WTC11 (cell line): ENCODE measurements at regions not wholly inside any gene's neighbourhood (a gene's known extent, or its start where the extent isn't known, plus 50 kb on each side); places are given as distances from the start of the nearest gene placed in this dataset.

Experiments used
- ATAC-seq: fragments of 200-7000 bp; cut with Tn5 transposase; 2 replicates; pipeline ENCODE4 v1.10.0; 2021; ENCODE audit warnings: mild to moderate bottlenecking, moderate library complexity
- CTCF ChIA-PET: fragments of 300-600 bp; sonication (Branson Sonifier 250); formaldehyde crosslinking; loops from one replicate; lab custom pipeline; 2021; ENCODE audit warnings: antibody characterized with exemption; lab: Charles Lee
- POLR2A ChIA-PET: fragments of 350-600 bp; sonication (Branson Sonifier 250); formaldehyde crosslinking; loops from one replicate; lab custom pipeline; 2021; ENCODE audit warnings: antibody characterized with exemption; lab: Charles Lee
- DNase-seq: peaks from one replicate; pipeline ENCODE4 v3.0.0; 2021; ENCODE audit warnings: low spot score
- H3K27ac Mint-ChIP-seq: 2 replicates; pipeline ENCODE4 v1.8.0; 2021; ENCODE audit warnings: mixed read lengths
- H3K27me3 Mint-ChIP-seq: 2 replicates; pipeline ENCODE4 v1.8.0; 2021; ENCODE audit warnings: low read depth, mild to moderate bottlenecking, moderate library complexity, mixed read lengths
- H3K36me3 Mint-ChIP-seq: 2 replicates; pipeline ENCODE4 v1.8.0; 2021; ENCODE audit warnings: mixed read lengths
- H3K4me1 Mint-ChIP-seq: 2 replicates; pipeline ENCODE4 v1.8.0; 2022; ENCODE audit warnings: mixed read lengths
- H3K4me3 Mint-ChIP-seq: 2 replicates; pipeline ENCODE4 v1.8.0; 2021; ENCODE audit warnings: mild to moderate bottlenecking, moderate library complexity, mixed read lengths
- H3K9me3 Mint-ChIP-seq: 2 replicates; pipeline ENCODE4 v1.8.0; 2021; ENCODE audit warnings: mixed read lengths
- ATF1 ChIP-seq: sonication (generic); formaldehyde crosslinking; IDR thresholded peaks from 2 replicates; pipeline ENCODE4 v1.8.1; 2023; ENCODE audit warnings: mild to moderate bottlenecking, moderate library complexity, missing genetic modification reagents
- ATF3 ChIP-seq: sonication (generic); formaldehyde crosslinking; conservative IDR thresholded peaks from 2 replicates; pipeline ENCODE4 v1.8.1; 2022; ENCODE audit warnings: mild to moderate bottlenecking, missing genetic modification reagents
- CBFB ChIP-seq: sonication (generic); formaldehyde crosslinking; IDR thresholded peaks from 2 replicates; pipeline ENCODE4 v1.8.1; 2022; ENCODE audit warnings: mild to moderate bottlenecking, low read depth, missing genetic modification reagents
- CDX4 ChIP-seq: fragments of 250-450 bp; sonication (Bioruptor Pico); IDR thresholded peaks from 2 replicates; pipeline ENCODE4 v1.9.0; 2021; ENCODE audit warnings: moderate library complexity, mild to moderate bottlenecking, inconsistent platforms, borderline replicate concordance
- CREM ChIP-seq: sonication (generic); formaldehyde crosslinking; IDR thresholded peaks from 2 replicates; pipeline ENCODE4 v1.8.1; 2022; ENCODE audit warnings: mild to moderate bottlenecking, missing genetic modification reagents, moderate library complexity
- FOXP1 ChIP-seq: sonication (generic); formaldehyde crosslinking; IDR thresholded peaks from 2 replicates; pipeline ENCODE4 v1.8.0; 2022; ENCODE audit warnings: missing genetic modification reagents, mild to moderate bottlenecking, moderate library complexity, borderline replicate concordance
- HMGA2 ChIP-seq: fragments of 250-450 bp; sonication (Bioruptor Pico); IDR thresholded peaks from 2 replicates; pipeline ENCODE4 v1.4.0; 2021; ENCODE audit warnings: mild to moderate bottlenecking, moderate library complexity
- IRF2 ChIP-seq: sonication (generic); formaldehyde crosslinking; IDR thresholded peaks from 2 replicates; pipeline ENCODE4 v1.8.0; 2022; ENCODE audit warnings: low read depth, missing genetic modification reagents, borderline replicate concordance
- JUN ChIP-seq: sonication (generic); formaldehyde crosslinking; IDR thresholded peaks from 2 replicates; pipeline ENCODE4 v1.8.0; 2023; ENCODE audit warnings: mild to moderate bottlenecking, missing genetic modification reagents
- MYBL2 ChIP-seq: sonication (generic); formaldehyde crosslinking; IDR thresholded peaks from 2 replicates; pipeline ENCODE4 v1.8.1; 2023; ENCODE audit warnings: mild to moderate bottlenecking, moderate library complexity, missing genetic modification reagents
- NR3C1 ChIP-seq: sonication (generic); formaldehyde crosslinking; conservative IDR thresholded peaks from 2 replicates; pipeline ENCODE4 v1.8.1; 2023; ENCODE audit warnings: low read depth, mild to moderate bottlenecking, missing genetic modification reagents
- TCF7 ChIP-seq: sonication (generic); formaldehyde crosslinking; IDR thresholded peaks from 2 replicates; pipeline ENCODE4 v1.8.0; 2022; ENCODE audit warnings: mild to moderate bottlenecking, low read depth, missing genetic modification reagents, moderate library complexity
- TEAD4 ChIP-seq: sonication (generic); formaldehyde crosslinking; IDR thresholded peaks from 2 replicates; pipeline ENCODE4 v1.8.0; 2022; ENCODE audit warnings: mild to moderate bottlenecking, missing genetic modification reagents
- ZBTB21 ChIP-seq: sonication (generic); formaldehyde crosslinking; IDR thresholded peaks from 2 replicates; pipeline ENCODE4 v1.8.1; 2023; ENCODE audit warnings: mild to moderate bottlenecking, missing genetic modification reagents, borderline replicate concordance
- ZNF138 ChIP-seq: sonication (generic); formaldehyde crosslinking; conservative IDR thresholded peaks from 2 replicates; pipeline ENCODE4 v1.8.1; 2022; ENCODE audit warnings: mild to moderate bottlenecking, moderate library complexity, missing genetic modification reagents
- ZNF219 ChIP-seq: sonication (generic); formaldehyde crosslinking; IDR thresholded peaks from 2 replicates; pipeline ENCODE4 v1.8.0; 2023; ENCODE audit warnings: missing genetic modification reagents, mild to moderate bottlenecking, borderline replicate concordance
- ZNF232 ChIP-seq: sonication (generic); formaldehyde crosslinking; IDR thresholded peaks from 2 replicates; pipeline ENCODE4 v1.8.0; 2022; ENCODE audit warnings: mild to moderate bottlenecking, missing genetic modification reagents
- ZNF396 ChIP-seq: fragments of 250-450 bp; sonication (Bioruptor Pico); IDR thresholded peaks from 2 replicates; pipeline ENCODE4 v1.8.0; 2021; ENCODE audit warnings: mild to moderate bottlenecking, moderate library complexity, borderline replicate concordance
- ZNF423 ChIP-seq: fragments of 250-450 bp; sonication (Bioruptor Pico); IDR thresholded peaks from 2 replicates; pipeline ENCODE4 v2.1.2; 2022; ENCODE audit warnings: mild to moderate bottlenecking, moderate library complexity
- ZNF671 ChIP-seq: fragments of 250-450 bp; sonication (Bioruptor Pico); IDR thresholded peaks from 2 replicates; pipeline ENCODE4 v1.8.0; 2021; ENCODE audit warnings: mild to moderate bottlenecking
- TF ChIP-seq, protein P1 (sequence below): sonication (generic); formaldehyde crosslinking; IDR thresholded peaks from 2 replicates; pipeline ENCODE4 v1.8.1; 2022; ENCODE audit warnings: low read depth, missing genetic modification reagents, borderline replicate concordance
- TF ChIP-seq, protein P2 (sequence below): sonication (generic); formaldehyde crosslinking; IDR thresholded peaks from 2 replicates; pipeline ENCODE4 v1.8.1; 2022; ENCODE audit warnings: mild to moderate bottlenecking, moderate library complexity, missing genetic modification reagents
- TF ChIP-seq, protein P3 (sequence below): sonication (generic); formaldehyde crosslinking; IDR thresholded peaks from 2 replicates; pipeline ENCODE4 v1.8.0; 2022; ENCODE audit warnings: mild to moderate bottlenecking, missing genetic modification reagents
- TF ChIP-seq, protein P4 (sequence below): sonication (generic); formaldehyde crosslinking; IDR thresholded peaks from 2 replicates; pipeline ENCODE4 v1.8.1; 2022; ENCODE audit warnings: low read depth, mild to moderate bottlenecking, moderate library complexity, missing genetic modification reagents, borderline replicate concordance
- TF ChIP-seq, protein P5 (sequence below): fragments of 250-450 bp; sonication (Bioruptor Pico); IDR thresholded peaks from 2 replicates; pipeline ENCODE4 v1.9.0; 2021; ENCODE audit warnings: mild to moderate bottlenecking, borderline replicate concordance

DNA sequence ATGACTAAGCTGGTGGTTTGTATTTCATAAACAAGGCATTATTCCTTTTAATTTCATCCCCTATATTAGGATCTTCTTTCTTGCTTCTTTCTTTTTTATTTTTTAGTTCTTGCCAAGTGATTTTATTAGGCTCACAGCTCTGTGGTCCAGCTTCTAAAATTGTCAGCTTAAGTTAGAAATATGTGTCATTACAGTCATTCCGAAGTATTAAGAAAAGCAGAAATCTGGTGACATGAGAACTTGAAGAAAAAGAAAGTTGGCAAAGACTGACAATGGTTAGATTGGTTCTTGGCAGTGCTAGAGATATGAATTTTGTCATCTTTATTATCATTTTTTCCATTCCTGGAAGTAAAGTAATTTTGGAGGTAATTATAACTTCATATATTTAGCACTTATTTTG is 166.5 kb upstream of the PRR16 start (continued):
- TF ChIP-seq CREM (CRISPR knock-in tag) = no peak

- H3K36me3 Mint-ChIP-seq = no peaks in the 10 kb centered on the region
- no peaks in the 10 kb centered on the region for H3K9me3 Mint-ChIP-seq
- DNase-seq = no peak
- H3K27ac Mint-ChIP-seq = no peak overlapping the region
- TF ChIP-seq ATF1 (CRISPR knock-in tag) = no peak
- TF ChIP-seq ZNF219 (CRISPR knock-in tag) = no peak
- no peak for TF ChIP-seq CBFB (CRISPR knock-in tag)
- no peak for TF ChIP-seq TCF7 (CRISPR knock-in tag)
- TF ChIP-seq JUN (CRISPR knock-in tag) = no peak
- no peak for TF ChIP-seq ZNF423 (CRISPR knock-in tag)
- no peak for TF ChIP-seq ATF3
- TF ChIP-seq ZBTB21 (CRISPR knock-in tag) = no peak
- no peak for TF ChIP-seq ZNF232
- no peak for TF ChIP-seq ZNF396 (CRISPR knock-in tag)
- TF ChIP-seq FOXP1 = no peak
- TF ChIP-seq, protein P1, sequence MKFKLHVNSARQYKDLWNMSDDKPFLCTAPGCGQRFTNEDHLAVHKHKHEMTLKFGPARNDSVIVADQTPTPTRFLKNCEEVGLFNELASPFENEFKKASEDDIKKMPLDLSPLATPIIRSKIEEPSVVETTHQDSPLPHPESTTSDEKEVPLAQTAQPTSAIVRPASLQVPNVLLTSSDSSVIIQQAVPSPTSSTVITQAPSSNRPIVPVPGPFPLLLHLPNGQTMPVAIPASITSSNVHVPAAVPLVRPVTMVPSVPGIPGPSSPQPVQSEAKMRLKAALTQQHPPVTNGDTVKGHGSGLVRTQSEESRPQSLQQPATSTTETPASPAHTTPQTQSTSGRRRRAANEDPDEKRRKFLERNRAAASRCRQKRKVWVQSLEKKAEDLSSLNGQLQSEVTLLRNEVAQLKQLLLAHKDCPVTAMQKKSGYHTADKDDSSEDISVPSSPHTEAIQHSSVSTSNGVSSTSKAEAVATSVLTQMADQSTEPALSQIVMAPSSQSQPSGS (CRISPR knock-in tag) = no peak
- TF ChIP-seq IRF2 = no peak
- TF ChIP-seq ZNF138 (CRISPR knock-in tag) = no peak
- TF ChIP-seq, protein P2, sequence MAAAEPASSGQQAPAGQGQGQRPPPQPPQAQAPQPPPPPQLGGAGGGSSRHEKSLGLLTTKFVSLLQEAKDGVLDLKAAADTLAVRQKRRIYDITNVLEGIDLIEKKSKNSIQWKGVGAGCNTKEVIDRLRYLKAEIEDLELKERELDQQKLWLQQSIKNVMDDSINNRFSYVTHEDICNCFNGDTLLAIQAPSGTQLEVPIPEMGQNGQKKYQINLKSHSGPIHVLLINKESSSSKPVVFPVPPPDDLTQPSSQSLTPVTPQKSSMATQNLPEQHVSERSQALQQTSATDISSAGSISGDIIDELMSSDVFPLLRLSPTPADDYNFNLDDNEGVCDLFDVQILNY (CRISPR knock-in tag) = no peak
- no peak for TF ChIP-seq CDX4 (CRISPR knock-in tag)
- TF ChIP-seq NR3C1 (CRISPR knock-in tag) = no peak
- no peak for TF ChIP-seq HMGA2 (CRISPR knock-in tag)
- TF ChIP-seq CREM (CRISPR knock-in tag) = no peak
- H3K4me3 Mint-ChIP-seq = no peak overlapping the region
- POLR2A ChIA-PET = no interaction called here
- no peak for ATAC-seq
- no peaks in the 10 kb centered on the region for H3K4me1 Mint-ChIP-seq
- no peaks in the 10 kb centered on the region for H3K27me3 Mint-ChIP-seq
- CTCF ChIA-PET = no interaction called here
These were observed 165.1 kb upstream of the PRR16 start for GRCh38 chr5:120298981-120299380.

GRCh38 chr5:120304663-120305062 is 159.4 kb upstream of the PRR16 start:
- no peaks in the 10 kb centered on the region for H3K36me3 Mint-ChIP-seq
- POLR2A ChIA-PET = no interaction called here
- CTCF ChIA-PET = no interaction called here
- H3K4me3 Mint-ChIP-seq = no peak overlapping the region
- ATAC-seq = no peak
- H3K9me3 Mint-ChIP-seq = no peaks in the 10 kb centered on the region
- no peaks in the 10 kb centered on the region for H3K27me3 Mint-ChIP-seq
- H3K4me1 Mint-ChIP-seq = no peaks in the 10 kb centered on the region
- no peak for DNase-seq
- no peak overlapping the region for H3K27ac Mint-ChIP-seq
- TF ChIP-seq, protein P3, sequence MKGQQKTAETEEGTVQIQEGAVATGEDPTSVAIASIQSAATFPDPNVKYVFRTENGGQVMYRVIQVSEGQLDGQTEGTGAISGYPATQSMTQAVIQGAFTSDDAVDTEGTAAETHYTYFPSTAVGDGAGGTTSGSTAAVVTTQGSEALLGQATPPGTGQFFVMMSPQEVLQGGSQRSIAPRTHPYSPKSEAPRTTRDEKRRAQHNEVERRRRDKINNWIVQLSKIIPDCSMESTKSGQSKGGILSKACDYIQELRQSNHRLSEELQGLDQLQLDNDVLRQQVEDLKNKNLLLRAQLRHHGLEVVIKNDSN (CRISPR knock-in tag) = no peak
- TF ChIP-seq ZNF232 = no peak
- TF ChIP-seq, protein P4, sequence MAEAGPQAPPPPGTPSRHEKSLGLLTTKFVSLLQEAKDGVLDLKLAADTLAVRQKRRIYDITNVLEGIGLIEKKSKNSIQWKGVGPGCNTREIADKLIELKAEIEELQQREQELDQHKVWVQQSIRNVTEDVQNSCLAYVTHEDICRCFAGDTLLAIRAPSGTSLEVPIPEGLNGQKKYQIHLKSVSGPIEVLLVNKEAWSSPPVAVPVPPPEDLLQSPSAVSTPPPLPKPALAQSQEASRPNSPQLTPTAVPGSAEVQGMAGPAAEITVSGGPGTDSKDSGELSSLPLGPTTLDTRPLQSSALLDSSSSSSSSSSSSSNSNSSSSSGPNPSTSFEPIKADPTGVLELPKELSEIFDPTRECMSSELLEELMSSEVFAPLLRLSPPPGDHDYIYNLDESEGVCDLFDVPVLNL (CRISPR knock-in tag) = no peak
- TF ChIP-seq, protein P5, sequence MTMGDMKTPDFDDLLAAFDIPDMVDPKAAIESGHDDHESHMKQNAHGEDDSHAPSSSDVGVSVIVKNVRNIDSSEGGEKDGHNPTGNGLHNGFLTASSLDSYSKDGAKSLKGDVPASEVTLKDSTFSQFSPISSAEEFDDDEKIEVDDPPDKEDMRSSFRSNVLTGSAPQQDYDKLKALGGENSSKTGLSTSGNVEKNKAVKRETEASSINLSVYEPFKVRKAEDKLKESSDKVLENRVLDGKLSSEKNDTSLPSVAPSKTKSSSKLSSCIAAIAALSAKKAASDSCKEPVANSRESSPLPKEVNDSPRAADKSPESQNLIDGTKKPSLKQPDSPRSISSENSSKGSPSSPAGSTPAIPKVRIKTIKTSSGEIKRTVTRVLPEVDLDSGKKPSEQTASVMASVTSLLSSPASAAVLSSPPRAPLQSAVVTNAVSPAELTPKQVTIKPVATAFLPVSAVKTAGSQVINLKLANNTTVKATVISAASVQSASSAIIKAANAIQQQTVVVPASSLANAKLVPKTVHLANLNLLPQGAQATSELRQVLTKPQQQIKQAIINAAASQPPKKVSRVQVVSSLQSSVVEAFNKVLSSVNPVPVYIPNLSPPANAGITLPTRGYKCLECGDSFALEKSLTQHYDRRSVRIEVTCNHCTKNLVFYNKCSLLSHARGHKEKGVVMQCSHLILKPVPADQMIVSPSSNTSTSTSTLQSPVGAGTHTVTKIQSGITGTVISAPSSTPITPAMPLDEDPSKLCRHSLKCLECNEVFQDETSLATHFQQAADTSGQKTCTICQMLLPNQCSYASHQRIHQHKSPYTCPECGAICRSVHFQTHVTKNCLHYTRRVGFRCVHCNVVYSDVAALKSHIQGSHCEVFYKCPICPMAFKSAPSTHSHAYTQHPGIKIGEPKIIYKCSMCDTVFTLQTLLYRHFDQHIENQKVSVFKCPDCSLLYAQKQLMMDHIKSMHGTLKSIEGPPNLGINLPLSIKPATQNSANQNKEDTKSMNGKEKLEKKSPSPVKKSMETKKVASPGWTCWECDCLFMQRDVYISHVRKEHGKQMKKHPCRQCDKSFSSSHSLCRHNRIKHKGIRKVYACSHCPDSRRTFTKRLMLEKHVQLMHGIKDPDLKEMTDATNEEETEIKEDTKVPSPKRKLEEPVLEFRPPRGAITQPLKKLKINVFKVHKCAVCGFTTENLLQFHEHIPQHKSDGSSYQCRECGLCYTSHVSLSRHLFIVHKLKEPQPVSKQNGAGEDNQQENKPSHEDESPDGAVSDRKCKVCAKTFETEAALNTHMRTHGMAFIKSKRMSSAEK (CRISPR knock-in tag) = no peak
- no peak for TF ChIP-seq MYBL2 (CRISPR knock-in tag)
- no peak for TF ChIP-seq ZNF671 (CRISPR knock-in tag)
- TF ChIP-seq, protein P1 (CRISPR knock-in tag) = no peak
- TF ChIP-seq TEAD4 (CRISPR knock-in tag) = no peak
